ENCODE measurements at regions not wholly inside any gene's neighbourhood (a gene's known extent, or its start where the extent isn't known, plus 50 kb on each side); places are given as distances from the start of the nearest gene placed in this dataset.

DNA sequence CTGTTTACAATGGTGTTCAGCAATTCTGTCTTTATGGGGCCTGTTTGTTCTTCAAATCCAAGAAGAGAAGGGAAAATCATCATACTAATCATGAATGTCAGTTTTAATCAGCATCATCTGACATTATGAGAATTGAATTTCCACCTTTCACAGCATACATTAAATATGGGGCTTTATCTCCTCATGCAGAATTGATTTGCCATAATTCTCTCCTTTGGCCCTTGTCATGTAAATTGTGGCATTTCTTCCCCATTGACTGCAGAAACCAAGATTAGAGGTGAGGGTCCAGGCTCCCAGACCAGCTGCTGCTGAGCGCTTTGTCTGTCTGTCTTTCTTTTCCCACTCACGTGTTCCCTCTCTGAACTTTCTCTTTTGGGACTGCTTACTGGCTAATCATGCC is 232.1 kb upstream of the NAV2 start:
- TF ChIP-seq, protein P1, sequence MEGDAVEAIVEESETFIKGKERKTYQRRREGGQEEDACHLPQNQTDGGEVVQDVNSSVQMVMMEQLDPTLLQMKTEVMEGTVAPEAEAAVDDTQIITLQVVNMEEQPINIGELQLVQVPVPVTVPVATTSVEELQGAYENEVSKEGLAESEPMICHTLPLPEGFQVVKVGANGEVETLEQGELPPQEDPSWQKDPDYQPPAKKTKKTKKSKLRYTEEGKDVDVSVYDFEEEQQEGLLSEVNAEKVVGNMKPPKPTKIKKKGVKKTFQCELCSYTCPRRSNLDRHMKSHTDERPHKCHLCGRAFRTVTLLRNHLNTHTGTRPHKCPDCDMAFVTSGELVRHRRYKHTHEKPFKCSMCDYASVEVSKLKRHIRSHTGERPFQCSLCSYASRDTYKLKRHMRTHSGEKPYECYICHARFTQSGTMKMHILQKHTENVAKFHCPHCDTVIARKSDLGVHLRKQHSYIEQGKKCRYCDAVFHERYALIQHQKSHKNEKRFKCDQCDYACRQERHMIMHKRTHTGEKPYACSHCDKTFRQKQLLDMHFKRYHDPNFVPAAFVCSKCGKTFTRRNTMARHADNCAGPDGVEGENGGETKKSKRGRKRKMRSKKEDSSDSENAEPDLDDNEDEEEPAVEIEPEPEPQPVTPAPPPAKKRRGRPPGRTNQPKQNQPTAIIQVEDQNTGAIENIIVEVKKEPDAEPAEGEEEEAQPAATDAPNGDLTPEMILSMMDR (conservative IDR thresholded peaks at IDR 0.05; ENCODE audit: low read depth in 2 of 2) = no peak
- TF ChIP-seq ZNF114 (CRISPR knock-in tag; IDR thresholded peaks at IDR 0.05) = no peak
- TF ChIP-seq, protein P2, sequence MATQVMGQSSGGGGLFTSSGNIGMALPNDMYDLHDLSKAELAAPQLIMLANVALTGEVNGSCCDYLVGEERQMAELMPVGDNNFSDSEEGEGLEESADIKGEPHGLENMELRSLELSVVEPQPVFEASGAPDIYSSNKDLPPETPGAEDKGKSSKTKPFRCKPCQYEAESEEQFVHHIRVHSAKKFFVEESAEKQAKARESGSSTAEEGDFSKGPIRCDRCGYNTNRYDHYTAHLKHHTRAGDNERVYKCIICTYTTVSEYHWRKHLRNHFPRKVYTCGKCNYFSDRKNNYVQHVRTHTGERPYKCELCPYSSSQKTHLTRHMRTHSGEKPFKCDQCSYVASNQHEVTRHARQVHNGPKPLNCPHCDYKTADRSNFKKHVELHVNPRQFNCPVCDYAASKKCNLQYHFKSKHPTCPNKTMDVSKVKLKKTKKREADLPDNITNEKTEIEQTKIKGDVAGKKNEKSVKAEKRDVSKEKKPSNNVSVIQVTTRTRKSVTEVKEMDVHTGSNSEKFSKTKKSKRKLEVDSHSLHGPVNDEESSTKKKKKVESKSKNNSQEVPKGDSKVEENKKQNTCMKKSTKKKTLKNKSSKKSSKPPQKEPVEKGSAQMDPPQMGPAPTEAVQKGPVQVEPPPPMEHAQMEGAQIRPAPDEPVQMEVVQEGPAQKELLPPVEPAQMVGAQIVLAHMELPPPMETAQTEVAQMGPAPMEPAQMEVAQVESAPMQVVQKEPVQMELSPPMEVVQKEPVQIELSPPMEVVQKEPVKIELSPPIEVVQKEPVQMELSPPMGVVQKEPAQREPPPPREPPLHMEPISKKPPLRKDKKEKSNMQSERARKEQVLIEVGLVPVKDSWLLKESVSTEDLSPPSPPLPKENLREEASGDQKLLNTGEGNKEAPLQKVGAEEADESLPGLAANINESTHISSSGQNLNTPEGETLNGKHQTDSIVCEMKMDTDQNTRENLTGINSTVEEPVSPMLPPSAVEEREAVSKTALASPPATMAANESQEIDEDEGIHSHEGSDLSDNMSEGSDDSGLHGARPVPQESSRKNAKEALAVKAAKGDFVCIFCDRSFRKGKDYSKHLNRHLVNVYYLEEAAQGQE (IDR thresholded peaks at IDR 0.05; ENCODE audit: unreplicated experiment) = no peak
- TF ChIP-seq POLR2AphosphoS5 (IDR thresholded peaks at IDR 0.05; ENCODE audit: low read depth) = no peak
- TF ChIP-seq, protein P3, sequence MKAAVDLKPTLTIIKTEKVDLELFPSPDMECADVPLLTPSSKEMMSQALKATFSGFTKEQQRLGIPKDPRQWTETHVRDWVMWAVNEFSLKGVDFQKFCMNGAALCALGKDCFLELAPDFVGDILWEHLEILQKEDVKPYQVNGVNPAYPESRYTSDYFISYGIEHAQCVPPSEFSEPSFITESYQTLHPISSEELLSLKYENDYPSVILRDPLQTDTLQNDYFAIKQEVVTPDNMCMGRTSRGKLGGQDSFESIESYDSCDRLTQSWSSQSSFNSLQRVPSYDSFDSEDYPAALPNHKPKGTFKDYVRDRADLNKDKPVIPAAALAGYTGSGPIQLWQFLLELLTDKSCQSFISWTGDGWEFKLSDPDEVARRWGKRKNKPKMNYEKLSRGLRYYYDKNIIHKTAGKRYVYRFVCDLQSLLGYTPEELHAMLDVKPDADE (IDR thresholded peaks at IDR 0.05) = no peak
- no peak for TF ChIP-seq EZH2 (IDR thresholded peaks at IDR 0.05; ENCODE audit: low read depth, unreplicated experiment)
- TF ChIP-seq EZH2phosphoT487 (IDR thresholded peaks at IDR 0.05; ENCODE audit: unreplicated experiment) = no peak
- TF ChIP-seq NANOG (IDR thresholded peaks at IDR 0.05; ENCODE audit: borderline replicate concordance) = no peak
- TF ChIP-seq JUNB (IDR thresholded peaks at IDR 0.05; ENCODE audit: unreplicated experiment) = no peak
- TF ChIP-seq ZNF331 (CRISPR knock-in tag; IDR thresholded peaks at IDR 0.05; ENCODE audit: low read depth) = no peak
- TF ChIP-seq, protein P4, sequence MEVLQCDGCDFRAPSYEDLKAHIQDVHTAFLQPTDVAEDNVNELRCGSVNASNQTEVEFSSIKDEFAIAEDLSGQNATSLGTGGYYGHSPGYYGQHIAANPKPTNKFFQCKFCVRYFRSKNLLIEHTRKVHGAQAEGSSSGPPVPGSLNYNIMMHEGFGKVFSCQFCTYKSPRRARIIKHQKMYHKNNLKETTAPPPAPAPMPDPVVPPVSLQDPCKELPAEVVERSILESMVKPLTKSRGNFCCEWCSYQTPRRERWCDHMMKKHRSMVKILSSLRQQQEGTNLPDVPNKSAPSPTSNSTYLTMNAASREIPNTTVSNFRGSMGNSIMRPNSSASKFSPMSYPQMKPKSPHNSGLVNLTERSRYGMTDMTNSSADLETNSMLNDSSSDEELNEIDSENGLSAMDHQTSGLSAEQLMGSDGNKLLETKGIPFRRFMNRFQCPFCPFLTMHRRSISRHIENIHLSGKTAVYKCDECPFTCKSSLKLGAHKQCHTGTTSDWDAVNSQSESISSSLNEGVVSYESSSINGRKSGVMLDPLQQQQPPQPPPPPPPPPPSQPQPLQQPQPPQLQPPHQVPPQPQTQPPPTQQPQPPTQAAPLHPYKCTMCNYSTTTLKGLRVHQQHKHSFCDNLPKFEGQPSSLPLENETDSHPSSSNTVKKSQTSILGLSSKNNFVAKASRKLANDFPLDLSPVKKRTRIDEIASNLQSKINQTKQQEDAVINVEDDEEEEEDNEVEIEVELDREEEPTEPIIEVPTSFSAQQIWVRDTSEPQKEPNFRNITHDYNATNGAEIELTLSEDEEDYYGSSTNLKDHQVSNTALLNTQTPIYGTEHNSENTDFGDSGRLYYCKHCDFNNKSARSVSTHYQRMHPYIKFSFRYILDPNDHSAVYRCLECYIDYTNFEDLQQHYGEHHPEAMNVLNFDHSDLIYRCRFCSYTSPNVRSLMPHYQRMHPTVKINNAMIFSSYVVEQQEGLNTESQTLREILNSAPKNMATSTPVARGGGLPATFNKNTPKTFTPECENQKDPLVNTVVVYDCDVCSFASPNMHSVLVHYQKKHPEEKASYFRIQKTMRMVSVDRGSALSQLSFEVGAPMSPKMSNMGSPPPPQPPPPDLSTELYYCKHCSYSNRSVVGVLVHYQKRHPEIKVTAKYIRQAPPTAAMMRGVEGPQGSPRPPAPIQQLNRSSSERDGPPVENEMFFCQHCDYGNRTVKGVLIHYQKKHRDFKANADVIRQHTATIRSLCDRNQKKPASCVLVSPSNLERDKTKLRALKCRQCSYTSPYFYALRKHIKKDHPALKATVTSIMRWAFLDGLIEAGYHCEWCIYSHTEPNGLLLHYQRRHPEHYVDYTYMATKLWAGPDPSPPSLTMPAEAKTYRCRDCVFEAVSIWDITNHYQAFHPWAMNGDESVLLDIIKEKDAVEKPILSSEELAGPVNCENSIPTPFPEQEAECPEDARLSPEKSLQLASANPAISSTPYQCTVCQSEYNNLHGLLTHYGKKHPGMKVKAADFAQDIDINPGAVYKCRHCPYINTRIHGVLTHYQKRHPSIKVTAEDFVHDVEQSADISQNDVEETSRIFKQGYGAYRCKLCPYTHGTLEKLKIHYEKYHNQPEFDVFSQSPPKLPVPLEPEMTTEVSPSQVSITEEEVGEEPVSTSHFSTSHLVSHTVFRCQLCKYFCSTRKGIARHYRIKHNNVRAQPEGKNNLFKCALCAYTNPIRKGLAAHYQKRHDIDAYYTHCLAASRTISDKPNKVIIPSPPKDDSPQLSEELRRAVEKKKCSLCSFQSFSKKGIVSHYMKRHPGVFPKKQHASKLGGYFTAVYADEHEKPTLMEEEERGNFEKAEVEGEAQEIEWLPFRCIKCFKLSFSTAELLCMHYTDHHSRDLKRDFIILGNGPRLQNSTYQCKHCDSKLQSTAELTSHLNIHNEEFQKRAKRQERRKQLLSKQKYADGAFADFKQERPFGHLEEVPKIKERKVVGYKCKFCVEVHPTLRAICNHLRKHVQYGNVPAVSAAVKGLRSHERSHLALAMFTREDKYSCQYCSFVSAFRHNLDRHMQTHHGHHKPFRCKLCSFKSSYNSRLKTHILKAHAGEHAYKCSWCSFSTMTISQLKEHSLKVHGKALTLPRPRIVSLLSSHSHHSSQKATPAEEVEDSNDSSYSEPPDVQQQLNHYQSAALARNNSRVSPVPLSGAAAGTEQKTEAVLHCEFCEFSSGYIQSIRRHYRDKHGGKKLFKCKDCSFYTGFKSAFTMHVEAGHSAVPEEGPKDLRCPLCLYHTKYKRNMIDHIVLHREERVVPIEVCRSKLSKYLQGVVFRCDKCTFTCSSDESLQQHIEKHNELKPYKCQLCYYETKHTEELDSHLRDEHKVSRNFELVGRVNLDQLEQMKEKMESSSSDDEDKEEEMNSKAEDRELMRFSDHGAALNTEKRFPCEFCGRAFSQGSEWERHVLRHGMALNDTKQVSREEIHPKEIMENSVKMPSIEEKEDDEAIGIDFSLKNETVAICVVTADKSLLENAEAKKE (CRISPR knock-in tag; IDR thresholded peaks at IDR 0.05) = no peak
